ENCODE measurements at regions not wholly inside any gene's neighbourhood (a gene's known extent, or its start where the extent isn't known, plus 50 kb on each side); places are given as distances from the start of the nearest gene placed in this dataset.

DNA sequence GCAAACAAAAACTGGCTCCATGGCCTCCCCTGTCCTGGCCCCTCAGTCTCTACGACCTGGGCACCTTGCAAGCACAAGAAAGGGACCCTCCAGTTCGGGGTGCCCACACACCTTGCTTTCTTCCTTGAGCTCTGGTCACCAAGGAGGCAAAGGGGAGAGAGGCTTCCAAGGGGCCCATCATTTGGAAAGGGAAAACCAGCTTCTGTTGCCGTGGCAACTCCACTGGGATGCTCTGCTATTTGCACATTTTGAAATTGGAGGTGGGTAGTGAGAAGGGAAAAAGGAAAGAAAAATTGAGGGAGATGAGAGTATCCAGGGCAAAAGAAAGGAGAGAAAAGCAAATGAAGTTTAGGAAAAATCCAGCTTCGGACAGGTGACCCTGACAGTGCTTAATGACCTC lies 388.4 kb downstream of the SHANK2 start:
- TF ChIP-seq, protein P1, sequence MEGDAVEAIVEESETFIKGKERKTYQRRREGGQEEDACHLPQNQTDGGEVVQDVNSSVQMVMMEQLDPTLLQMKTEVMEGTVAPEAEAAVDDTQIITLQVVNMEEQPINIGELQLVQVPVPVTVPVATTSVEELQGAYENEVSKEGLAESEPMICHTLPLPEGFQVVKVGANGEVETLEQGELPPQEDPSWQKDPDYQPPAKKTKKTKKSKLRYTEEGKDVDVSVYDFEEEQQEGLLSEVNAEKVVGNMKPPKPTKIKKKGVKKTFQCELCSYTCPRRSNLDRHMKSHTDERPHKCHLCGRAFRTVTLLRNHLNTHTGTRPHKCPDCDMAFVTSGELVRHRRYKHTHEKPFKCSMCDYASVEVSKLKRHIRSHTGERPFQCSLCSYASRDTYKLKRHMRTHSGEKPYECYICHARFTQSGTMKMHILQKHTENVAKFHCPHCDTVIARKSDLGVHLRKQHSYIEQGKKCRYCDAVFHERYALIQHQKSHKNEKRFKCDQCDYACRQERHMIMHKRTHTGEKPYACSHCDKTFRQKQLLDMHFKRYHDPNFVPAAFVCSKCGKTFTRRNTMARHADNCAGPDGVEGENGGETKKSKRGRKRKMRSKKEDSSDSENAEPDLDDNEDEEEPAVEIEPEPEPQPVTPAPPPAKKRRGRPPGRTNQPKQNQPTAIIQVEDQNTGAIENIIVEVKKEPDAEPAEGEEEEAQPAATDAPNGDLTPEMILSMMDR (IDR thresholded peaks at IDR 0.05): no peak
- no peak for TF ChIP-seq POLR2A (IDR thresholded peaks at IDR 0.05)
